ENCODE measurements at regions not wholly inside any gene's neighbourhood (a gene's known extent, or its start where the extent isn't known, plus 50 kb on each side); places are given as distances from the start of the nearest gene placed in this dataset.

DNA sequence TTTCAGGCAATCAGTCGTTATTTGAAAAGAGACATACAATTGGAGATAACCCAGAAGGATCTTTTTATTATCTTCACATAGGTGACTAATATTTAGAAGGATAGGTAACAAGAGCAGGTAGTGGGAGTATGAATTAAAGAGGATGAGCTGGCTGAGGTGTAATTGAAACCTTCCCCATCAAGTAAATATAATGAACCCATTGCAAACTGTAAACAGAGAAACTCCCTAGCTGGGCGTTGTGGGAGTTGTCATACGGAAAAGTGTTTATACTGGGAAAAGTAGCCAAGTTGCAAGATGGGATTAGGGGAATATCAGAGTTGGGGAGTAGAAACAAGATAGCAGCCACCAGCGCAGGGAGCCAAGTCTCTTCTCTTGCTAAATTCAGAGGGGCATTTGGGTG is 448.4 kb downstream of the COG6 start:
- TF ChIP-seq TEAD4 (CRISPR knock-in tag; IDR thresholded peaks at IDR 0.05), result no peak
- no peak for TF ChIP-seq NR2C2 (CRISPR knock-in tag; IDR thresholded peaks at IDR 0.05)
- TF ChIP-seq CREM (CRISPR knock-in tag; IDR thresholded peaks at IDR 0.05), result no peak
- TF ChIP-seq, protein P1, sequence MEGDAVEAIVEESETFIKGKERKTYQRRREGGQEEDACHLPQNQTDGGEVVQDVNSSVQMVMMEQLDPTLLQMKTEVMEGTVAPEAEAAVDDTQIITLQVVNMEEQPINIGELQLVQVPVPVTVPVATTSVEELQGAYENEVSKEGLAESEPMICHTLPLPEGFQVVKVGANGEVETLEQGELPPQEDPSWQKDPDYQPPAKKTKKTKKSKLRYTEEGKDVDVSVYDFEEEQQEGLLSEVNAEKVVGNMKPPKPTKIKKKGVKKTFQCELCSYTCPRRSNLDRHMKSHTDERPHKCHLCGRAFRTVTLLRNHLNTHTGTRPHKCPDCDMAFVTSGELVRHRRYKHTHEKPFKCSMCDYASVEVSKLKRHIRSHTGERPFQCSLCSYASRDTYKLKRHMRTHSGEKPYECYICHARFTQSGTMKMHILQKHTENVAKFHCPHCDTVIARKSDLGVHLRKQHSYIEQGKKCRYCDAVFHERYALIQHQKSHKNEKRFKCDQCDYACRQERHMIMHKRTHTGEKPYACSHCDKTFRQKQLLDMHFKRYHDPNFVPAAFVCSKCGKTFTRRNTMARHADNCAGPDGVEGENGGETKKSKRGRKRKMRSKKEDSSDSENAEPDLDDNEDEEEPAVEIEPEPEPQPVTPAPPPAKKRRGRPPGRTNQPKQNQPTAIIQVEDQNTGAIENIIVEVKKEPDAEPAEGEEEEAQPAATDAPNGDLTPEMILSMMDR (IDR thresholded peaks at IDR 0.05), result no peak
- TF ChIP-seq ZNF232 (CRISPR knock-in tag; IDR thresholded peaks at IDR 0.05), result no peak
